A549 (cell line): ENCODE measurements at regions not wholly inside any gene's neighbourhood (a gene's known extent, or its start where the extent isn't known, plus 50 kb on each side); places are given as distances from the start of the nearest gene placed in this dataset.

Experiments used
- ATAC-seq, 2 experiments: fragments of 200-7000 bp in 1 of 2; fragments of >200 bp in 1 of 2; cut with Nextera tagmentation in 1 of 2; cut with Tn5 transposase in 1 of 2; 3 replicates each; pipeline versions ENCODE4 v1.8.0 to v1.9.1; 2018 to 2020; ENCODE audit warnings: mild to moderate bottlenecking in 1 of 2, moderate library complexity in 1 of 2
- CTCF ChIA-PET: fragments of 300-600 bp; sonication (Branson Sonifier 250); formaldehyde crosslinking; extraction: SDS; loops from one replicate; lab custom pipeline; 2021; ENCODE audit warnings: antibody characterized with exemption, inconsistent platforms; lab: Yijun Ruan, JAX
- POLR2A ChIA-PET: fragments of 350-600 bp; formaldehyde crosslinking; extraction: SDS; loops from one replicate; lab custom pipeline; 2021; ENCODE audit warnings: antibody characterized with exemption, inconsistent platforms; lab: Yijun Ruan, JAX
- DNase-seq, 2 experiments: peaks; one replicate each; pipeline versions ENCODE4 v3.0.0 to v3.0.0-alpha.2; 2011 to 2016; ENCODE audit warnings: low read depth in 1 of 2, low spot score in 1 of 2
- FAIRE-seq: peaks from 2 replicates; lab custom pipeline; 2011; peaks lifted over from hg19 to GRCh38; lab: Jason Lieb, UNC
- H3K27ac ChIP-seq, 2 experiments: fragments of >200 bp; sonication (Bioruptor Twin); formaldehyde crosslinking; 3 replicates each; pipeline ENCODE4 v1.5.1; 2016 to 2017
- H3K4me1 ChIP-seq: fragments of >200 bp; sonication (Bioruptor Twin); formaldehyde crosslinking; 3 replicates; pipeline ENCODE4 v1.6.1; 2016
- H3K4me2 ChIP-seq: fragments of >200 bp; sonication (Bioruptor Twin); formaldehyde crosslinking; 3 replicates; pipeline ENCODE4 v1.6.1; 2016
- H3K4me3 ChIP-seq: fragments of >200 bp; sonication (Bioruptor Twin); formaldehyde crosslinking; 3 replicates; pipeline ENCODE4 v1.5.1; 2016
- H3K9me3 ChIP-seq: fragments of >200 bp; sonication (Bioruptor Twin); formaldehyde crosslinking; 3 replicates; pipeline ENCODE4 v1.6.1; 2016
- BCL3 ChIP-seq: fragments of >200 bp; sonication (Bioruptor Twin); formaldehyde crosslinking; IDR thresholded peaks from 3 replicates; pipeline ENCODE4 v1.6.1; 2016
- BHLHE40 ChIP-seq: IDR thresholded peaks from 2 replicates; pipeline ENCODE4 v1.6.1; 2012; ENCODE audit warnings: low read depth, low read length, inconsistent platforms
- CBX2 ChIP-seq: fragments of 200-600 bp; sonication (generic); IDR thresholded peaks from 2 replicates; pipeline ENCODE4 v1.6.1; 2016; ENCODE audit warnings: low read depth, mild to moderate bottlenecking, borderline replicate concordance
- CBX8 ChIP-seq: fragments of 200-600 bp; sonication (generic); IDR thresholded peaks from 2 replicates; pipeline ENCODE4 v1.6.1; 2016
- CHD2 ChIP-seq: fragments of 150-350 bp; IDR thresholded peaks from 2 replicates; pipeline ENCODE4 v1.6.1; 2014; ENCODE audit warnings: low read length; ENCODE audit not compliant: partially characterized antibody
- CHD4 ChIP-seq: fragments of 200-600 bp; sonication (generic); IDR thresholded peaks from 2 replicates; pipeline ENCODE4 v1.6.1; 2016; ENCODE audit warnings: antibody characterized with exemption, mild to moderate bottlenecking, borderline replicate concordance
- EHF ChIP-seq: fragments of 250-450 bp; sonication (Bioruptor Pico); IDR thresholded peaks from 2 replicates; pipeline ENCODE4 v1.5.0; 2020; ENCODE audit warnings: mild to moderate bottlenecking
- FOSL2 ChIP-seq, 2 experiments: fragments of 450-650 bp in 1 of 2; fragments of >200 bp in 1 of 2; sonication (Bioruptor Twin) in 1 of 2; formaldehyde crosslinking; IDR thresholded peaks; 2 replicates each; pipeline versions ENCODE4 v1.5.0 to v1.6.1; 2016 to 2020; ENCODE audit warnings: mild to moderate bottlenecking in 1 of 2, moderate library complexity in 1 of 2
- FOXS1 ChIP-seq: fragments of 250-450 bp; sonication (Bioruptor Pico); IDR thresholded peaks from 2 replicates; pipeline ENCODE4 v1.5.0; 2020; ENCODE audit warnings: mild to moderate bottlenecking, moderate library complexity
- HEYL ChIP-seq: fragments of 250-450 bp; sonication (Bioruptor Pico); IDR thresholded peaks from 2 replicates; pipeline ENCODE4 v1.8.0; 2021; ENCODE audit warnings: mild to moderate bottlenecking, moderate library complexity
- HOXA7 ChIP-seq: fragments of 250-450 bp; sonication (Bioruptor Pico); IDR thresholded peaks from 2 replicates; pipeline ENCODE4 v1.5.0; 2020; ENCODE audit warnings: mild to moderate bottlenecking, moderate library complexity
- HOXB13 ChIP-seq: fragments of 250-450 bp; sonication (Bioruptor Pico); IDR thresholded peaks from 2 replicates; pipeline ENCODE4 v1.5.0; 2020; ENCODE audit warnings: low read depth, mild to moderate bottlenecking, moderate library complexity
- NPAS2 ChIP-seq: fragments of 250-450 bp; sonication (Bioruptor Pico); IDR thresholded peaks from 2 replicates; pipeline ENCODE4 v1.8.0; 2022; ENCODE audit warnings: mild to moderate bottlenecking, moderate library complexity, borderline replicate concordance
- NR3C1 ChIP-seq: fragments of >200 bp; sonication (Bioruptor Twin); formaldehyde crosslinking; IDR thresholded peaks from 3 replicates; pipeline ENCODE4 v1.6.1; 2017
- PHF8 ChIP-seq: fragments of 200-600 bp; sonication (generic); IDR thresholded peaks from 2 replicates; pipeline ENCODE4 v1.6.1; 2016; ENCODE audit warnings: low read depth, mild to moderate bottlenecking, antibody characterized with exemption, moderate library complexity, borderline replicate concordance
- REST ChIP-seq: fragments of 200-600 bp; sonication (generic); IDR thresholded peaks from 2 replicates; pipeline ENCODE4 v1.6.1; 2016; ENCODE audit warnings: antibody characterized with exemption, mild to moderate bottlenecking, moderate library complexity
- RNF2 ChIP-seq: fragments of 200-600 bp; sonication (generic); IDR thresholded peaks from 2 replicates; pipeline ENCODE4 v1.6.1; 2016; ENCODE audit warnings: low read depth, mild to moderate bottlenecking, antibody characterized with exemption, moderate library complexity, borderline replicate concordance
- SMC3 ChIP-seq: fragments of >200 bp; sonication (Bioruptor Twin); formaldehyde crosslinking; IDR thresholded peaks from 3 replicates; pipeline ENCODE4 v1.6.1; 2018; ENCODE audit warnings: inconsistent platforms
- SREBF2 ChIP-seq: fragments of 450-650 bp; IDR thresholded peaks from 2 replicates; pipeline ENCODE4 v1.6.1; 2014; ENCODE audit warnings: mild to moderate bottlenecking, moderate library complexity
- ZFP36 ChIP-seq: fragments of 450-650 bp; IDR thresholded peaks from 2 replicates; pipeline ENCODE4 v1.6.1; 2014; ENCODE audit warnings: borderline replicate concordance; ENCODE audit not compliant: partially characterized antibody
- ZSCAN20 ChIP-seq: fragments of 250-450 bp; sonication (Bioruptor Pico); IDR thresholded peaks from 2 replicates; pipeline ENCODE4 v1.8.0; 2022; ENCODE audit warnings: mild to moderate bottlenecking, moderate library complexity
- WGBS: methylation state at CpG from one replicate; pipeline ENCODE4 v1.1.6; 2017; ENCODE audit errors: missing lambda C conversion rate; 5-methylcytosine and 5-hydroxymethylcytosine counted together
- TF ChIP-seq, protein P1 (sequence below): IDR thresholded peaks from 2 replicates; pipeline ENCODE4 v1.6.1; 2012
- TF ChIP-seq, protein P2 (sequence below): IDR thresholded peaks from 2 replicates; pipeline ENCODE4 v1.6.1; 2012

GRCh38 chr18:73199151-73199550 is 331.4 kb upstream of the NETO1 start:
- no peak for ATAC-seq
- ChIA-PET POLR2A (no interaction called here), CTCF (no interaction called here)
- whole genome bisulfite sequencing: 80% methylated on average over 1 of the region's 1 CpG
- Histone ChIP-seq H3K4me2 (no peak overlapping the region), H3K4me3 (no peak overlapping the region), H3K4me1 (no peaks in the 10 kb centered on the region), H3K9me3 (no peaks in the 10 kb centered on the region), H3K27ac (no peak overlapping the region)
- TF ChIP-seq BCL3 (no peak), FOXS1 (CRISPR knock-in tag) (no peak), PHF8 (no peak), HEYL (CRISPR knock-in tag) (no peak), NR3C1 (no peak), REST (no peak), CHD4 (no peak), SMC3 (no peak)
- no peak for DNase-seq
- no peak for FAIRE-seq

GRCh38 chr18:73189718-73190117 is 321.9 kb upstream of the NETO1 start:
- no peak overlapping the region for H3K4me3 ChIP-seq
- FAIRE-seq (no peak), DNase-seq (no peak), ATAC-seq (no peak)
- no peak overlapping the region for H3K4me2 ChIP-seq
- no peaks in the 10 kb centered on the region for H3K4me1 ChIP-seq
- no peaks in the 10 kb centered on the region for H3K9me3 ChIP-seq
- POLR2A ChIA-PET: no interaction called here
- H3K27ac ChIP-seq: no peak overlapping the region
- CTCF ChIA-PET: no interaction called here
- WGBS: 87% methylated on average over 3 of the region's 3 CpGs
- TF ChIP-seq, protein P1, sequence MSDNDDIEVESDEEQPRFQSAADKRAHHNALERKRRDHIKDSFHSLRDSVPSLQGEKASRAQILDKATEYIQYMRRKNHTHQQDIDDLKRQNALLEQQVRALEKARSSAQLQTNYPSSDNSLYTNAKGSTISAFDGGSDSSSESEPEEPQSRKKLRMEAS: no peak
- TF ChIP-seq PHF8: no peak
- no peak for TF ChIP-seq REST

DNA sequence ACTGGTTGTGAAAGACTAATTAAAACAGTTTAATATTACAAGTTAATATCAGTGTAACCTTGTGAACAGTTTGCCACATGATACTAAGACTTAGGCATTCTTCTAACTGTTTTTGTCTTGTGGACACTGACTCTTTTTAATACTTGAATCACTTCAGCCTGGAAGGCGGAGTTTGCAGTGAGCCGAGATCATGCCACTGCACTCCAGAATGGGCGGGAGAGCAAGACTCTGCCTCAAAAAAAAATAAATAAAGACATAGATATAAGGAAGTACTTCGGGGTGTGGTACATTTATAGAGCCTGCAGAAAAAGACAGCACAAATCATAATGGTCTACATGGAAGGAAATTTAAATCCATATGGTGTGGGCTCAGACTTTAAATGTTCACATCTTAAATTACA is 300.4 kb upstream of the NETO1 start:
- no peak for FAIRE-seq
- Histone ChIP-seq H3K4me3 (no peak overlapping the region), H3K4me2 (no peak overlapping the region), H3K27ac (no peak overlapping the region), H3K4me1 (no peaks in the 10 kb centered on the region), H3K9me3 (no peaks in the 10 kb centered on the region)
- ChIA-PET POLR2A (no interaction called here), CTCF (no interaction called here)
- ATAC-seq: no peak
- DNase-seq: no peak
- WGBS: 65% methylated on average over 4 of the region's 4 CpGs
- TF ChIP-seq NPAS2 (CRISPR knock-in tag) (no peak), CBX2 (no peak), ZFP36 (no peak), CBX8 (no peak), RNF2 (no peak), CHD2 (no peak), HEYL (CRISPR knock-in tag) (no peak), HOXA7 (CRISPR knock-in tag) (no peak), FOXS1 (CRISPR knock-in tag) (no peak), ZSCAN20 (no peak), EHF (CRISPR knock-in tag) (no peak), BHLHE40 (no peak), SREBF2 (no peak), FOSL2 (IDR thresholded peaks at IDR 0.05) (no peak), FOSL2 (CRISPR knock-in tag; IDR thresholded peaks at IDR 0.05) (no peak), HOXB13 (CRISPR knock-in tag) (no peak), BCL3 (no peak)
- TF ChIP-seq, protein P2, sequence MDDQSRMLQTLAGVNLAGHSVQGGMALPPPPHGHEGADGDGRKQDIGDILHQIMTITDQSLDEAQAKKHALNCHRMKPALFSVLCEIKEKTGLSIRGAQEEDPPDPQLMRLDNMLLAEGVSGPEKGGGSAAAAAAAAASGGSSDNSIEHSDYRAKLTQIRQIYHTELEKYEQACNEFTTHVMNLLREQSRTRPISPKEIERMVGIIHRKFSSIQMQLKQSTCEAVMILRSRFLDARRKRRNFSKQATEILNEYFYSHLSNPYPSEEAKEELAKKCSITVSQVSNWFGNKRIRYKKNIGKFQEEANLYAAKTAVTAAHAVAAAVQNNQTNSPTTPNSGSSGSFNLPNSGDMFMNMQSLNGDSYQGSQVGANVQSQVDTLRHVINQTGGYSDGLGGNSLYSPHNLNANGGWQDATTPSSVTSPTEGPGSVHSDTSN: no peak
